Endodermal cell (in vitro differentiated cells): ENCODE measurements at regions not wholly inside any gene's neighbourhood (a gene's known extent, or its start where the extent isn't known, plus 50 kb on each side); places are given as distances from the start of the nearest gene placed in this dataset.
"Not testable (repeated sequence)": the region's sequence is repeated elsewhere in the genome, so short reads cannot be mapped to it uniquely, and the experiment has no call there.

Experiments used
- DNase-seq: peaks from one replicate; pipeline ENCODE4 v3.0.0-alpha.2; 2017
- H3K27ac ChIP-seq: 2 replicates; pipeline ENCODE4 v1.5.1; 2013; ENCODE audit warnings: mild to moderate bottlenecking, low read depth, low read length, moderate library complexity
- H3K27me3 ChIP-seq: 2 replicates; pipeline ENCODE4 v1.6.1; 2013; ENCODE audit warnings: mild to moderate bottlenecking, low read length, moderate library complexity; ENCODE audit not compliant: insufficient read depth, control insufficient read depth, poor library complexity, severe bottlenecking
- H3K36me3 ChIP-seq: 2 replicates; pipeline ENCODE4 v1.7.0; 2013; ENCODE audit warnings: mild to moderate bottlenecking, low read length, moderate library complexity; ENCODE audit not compliant: control insufficient read depth, insufficient read depth
- H3K4me1 ChIP-seq: one replicate; pipeline ENCODE4 v1.7.0; 2013; ENCODE audit warnings: low read length; ENCODE audit not compliant: control insufficient read depth, insufficient read depth
- H3K4me3 ChIP-seq: 2 replicates; pipeline ENCODE4 v1.5.1; 2013; ENCODE audit warnings: mild to moderate bottlenecking, low read length, moderate library complexity
- H3K9ac ChIP-seq: 2 replicates; pipeline ENCODE4 v1.6.1; 2013; ENCODE audit warnings: mild to moderate bottlenecking, low read length, moderate library complexity; ENCODE audit not compliant: poor library complexity, severe bottlenecking; ENCODE audit errors: extremely low read depth
- H3K9me3 ChIP-seq: 2 replicates; pipeline ENCODE4 v1.6.1; 2013; ENCODE audit warnings: mild to moderate bottlenecking, low read length, moderate library complexity; ENCODE audit not compliant: control insufficient read depth
- H3K27ac Mint-ChIP-seq: 2 replicates; pipeline ENCODE4 v1.8.0; 2020; ENCODE audit warnings: mixed read lengths
- H3K27me3 Mint-ChIP-seq: 2 replicates; pipeline ENCODE4 v1.8.0; 2021; ENCODE audit warnings: mild to moderate bottlenecking, mixed read lengths; ENCODE audit not compliant: insufficient read depth
- H3K36me3 Mint-ChIP-seq: 2 replicates; pipeline ENCODE4 v1.8.0; 2020; ENCODE audit warnings: low read depth, mixed read lengths
- H3K4me1 Mint-ChIP-seq: 2 replicates; pipeline ENCODE4 v1.8.0; 2020; ENCODE audit warnings: mixed read lengths
- H3K4me3 Mint-ChIP-seq: 2 replicates; pipeline ENCODE4 v1.8.0; 2020; ENCODE audit warnings: mild to moderate bottlenecking, moderate library complexity, mixed read lengths
- H3K9me3 Mint-ChIP-seq: 2 replicates; pipeline ENCODE4 v1.8.0; 2020; ENCODE audit warnings: mild to moderate bottlenecking, mixed read lengths
- WGBS, 2 experiments: methylation state at CpG; one replicate each; pipeline versions ENCODE4 v1.1.5 to v1.1.7; 2013; ENCODE audit warnings: missing lambda C conversion rate in 2 of 2, mixed read lengths in 1 of 2; ENCODE audit not compliant: insufficient coverage in 1 of 2, insufficient read length in 1 of 2; 5-methylcytosine and 5-hydroxymethylcytosine counted together
- TF ChIP-seq, protein P1 (sequence below): fragments of 200-600 bp; sonication (generic); conservative IDR thresholded peaks from 2 replicates; pipeline ENCODE4 v1.5.0; 2021; ENCODE audit warnings: antibody characterized with exemption, mild to moderate bottlenecking

DNA sequence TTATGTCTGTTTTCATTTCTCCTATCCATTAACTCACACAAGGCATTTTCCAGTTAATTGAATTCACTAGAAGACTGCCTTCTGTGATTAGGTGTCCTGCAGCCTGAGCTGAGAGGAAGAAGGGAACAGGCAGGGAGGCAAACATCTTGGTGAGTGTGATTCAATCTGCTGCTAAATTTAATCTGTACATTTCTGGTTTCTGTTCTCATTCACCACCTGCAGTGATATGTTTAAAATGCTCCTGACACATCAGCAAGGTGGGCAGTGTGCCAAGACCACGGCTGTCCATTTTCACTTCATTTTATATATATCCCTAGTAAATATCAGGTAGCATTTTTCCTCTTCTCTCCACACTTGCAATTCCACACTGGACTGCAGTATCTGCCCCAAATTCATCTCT lies 416.5 kb downstream of the TMEM135 start:
- Histone ChIP-seq H3K4me3 (no peak overlapping the region), H3K4me1 (no peaks in the 10 kb centered on the region), H3K9me3 (no peaks in the 10 kb centered on the region), H3K27ac (no peak overlapping the region), H3K9ac (no peak overlapping the region), H3K36me3 (no peaks in the 10 kb centered on the region), H3K27me3 (no peaks in the 10 kb centered on the region)
- no peak for DNase-seq
- H3K36me3 Mint-ChIP-seq: no peaks in the 10 kb centered on the region
- no peaks in the 10 kb centered on the region for H3K27me3 Mint-ChIP-seq
- H3K27ac Mint-ChIP-seq: no peak overlapping the region
- no peaks in the 10 kb centered on the region for H3K9me3 Mint-ChIP-seq
- H3K4me3 Mint-ChIP-seq: no peak overlapping the region
- WGBS, 2 experiments: 83 to 93% methylated on average over 1 of the region's 1 CpG
- TF ChIP-seq, protein P1, sequence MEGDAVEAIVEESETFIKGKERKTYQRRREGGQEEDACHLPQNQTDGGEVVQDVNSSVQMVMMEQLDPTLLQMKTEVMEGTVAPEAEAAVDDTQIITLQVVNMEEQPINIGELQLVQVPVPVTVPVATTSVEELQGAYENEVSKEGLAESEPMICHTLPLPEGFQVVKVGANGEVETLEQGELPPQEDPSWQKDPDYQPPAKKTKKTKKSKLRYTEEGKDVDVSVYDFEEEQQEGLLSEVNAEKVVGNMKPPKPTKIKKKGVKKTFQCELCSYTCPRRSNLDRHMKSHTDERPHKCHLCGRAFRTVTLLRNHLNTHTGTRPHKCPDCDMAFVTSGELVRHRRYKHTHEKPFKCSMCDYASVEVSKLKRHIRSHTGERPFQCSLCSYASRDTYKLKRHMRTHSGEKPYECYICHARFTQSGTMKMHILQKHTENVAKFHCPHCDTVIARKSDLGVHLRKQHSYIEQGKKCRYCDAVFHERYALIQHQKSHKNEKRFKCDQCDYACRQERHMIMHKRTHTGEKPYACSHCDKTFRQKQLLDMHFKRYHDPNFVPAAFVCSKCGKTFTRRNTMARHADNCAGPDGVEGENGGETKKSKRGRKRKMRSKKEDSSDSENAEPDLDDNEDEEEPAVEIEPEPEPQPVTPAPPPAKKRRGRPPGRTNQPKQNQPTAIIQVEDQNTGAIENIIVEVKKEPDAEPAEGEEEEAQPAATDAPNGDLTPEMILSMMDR: no peak
- H3K4me1 Mint-ChIP-seq: no peaks in the 10 kb centered on the region

DNA sequence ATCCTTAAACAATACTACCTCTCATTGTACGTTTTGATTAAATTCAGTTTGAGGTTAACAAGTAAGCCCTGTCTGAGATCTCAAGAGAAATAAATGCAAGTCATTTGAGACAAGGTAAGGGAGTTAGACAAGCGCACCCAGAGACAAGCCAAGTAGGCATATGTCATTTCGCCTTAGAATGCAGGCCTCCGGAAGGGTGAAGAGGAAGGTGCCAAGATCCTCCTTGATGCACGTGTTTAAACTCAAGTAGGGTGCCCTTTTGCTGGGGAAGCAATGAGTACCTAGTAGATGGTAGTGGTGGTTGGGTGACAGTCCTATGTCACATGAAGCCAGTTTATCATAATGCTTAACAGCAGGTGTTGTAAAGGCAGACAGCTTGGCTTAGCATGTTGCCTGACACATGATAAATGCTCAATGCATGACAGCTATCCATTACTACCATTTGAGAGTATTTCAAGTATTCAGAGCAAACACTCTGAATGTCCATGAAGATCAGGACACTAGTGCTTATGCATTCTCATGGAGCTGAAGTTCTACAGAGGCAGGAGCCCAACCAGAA lies 415.9 kb downstream of the TMEM135 start:
- H3K4me3 ChIP-seq: no peak overlapping the region
- Mint-ChIP-seq H3K4me3 (no peak overlapping the region), H3K9me3 (no peaks in the 10 kb centered on the region), H3K27ac (no peak overlapping the region), H3K27me3 (no peaks in the 10 kb centered on the region), H3K36me3 (no peaks in the 10 kb centered on the region), H3K4me1 (no peaks in the 10 kb centered on the region)
- H3K9me3 ChIP-seq: no peaks in the 10 kb centered on the region
- H3K27ac ChIP-seq: no peak overlapping the region
- TF ChIP-seq, protein P1: no peak
- no peaks in the 10 kb centered on the region for H3K27me3 ChIP-seq
- WGBS, 2 experiments: 84 to 90% methylated on average over 5 of the region's 5 CpGs
- DNase-seq: no peak
- H3K4me1 ChIP-seq: no peaks in the 10 kb centered on the region
- no peaks in the 10 kb centered on the region for H3K36me3 ChIP-seq
- H3K9ac ChIP-seq: no peak overlapping the region

DNA sequence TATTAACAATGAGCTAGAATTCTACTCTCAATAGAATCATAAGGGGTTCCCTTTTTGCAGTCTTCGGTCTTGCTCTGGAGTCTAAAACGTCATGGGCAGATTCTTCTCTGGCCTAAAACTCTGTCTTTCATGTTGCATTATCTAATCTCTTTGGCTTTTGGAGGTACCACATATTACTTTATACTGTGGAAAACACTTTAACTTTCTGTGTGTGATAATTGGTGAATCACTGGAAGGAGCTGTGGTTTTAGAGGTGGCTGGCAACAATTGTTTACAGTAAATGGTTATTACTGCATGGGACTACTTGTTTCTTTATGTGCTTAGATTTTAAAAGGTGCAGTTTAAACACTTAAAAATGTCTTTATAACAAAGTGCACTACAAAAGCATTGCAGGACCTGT lies 414.3 kb downstream of the TMEM135 start:
- not testable (repeated sequence) for H3K9ac ChIP-seq, H3K4me1 Mint-ChIP-seq, H3K27me3 ChIP-seq, H3K9me3 ChIP-seq, DNase-seq, H3K27me3 Mint-ChIP-seq, H3K27ac Mint-ChIP-seq, H3K4me3 Mint-ChIP-seq, H3K36me3 ChIP-seq, H3K36me3 Mint-ChIP-seq, H3K27ac ChIP-seq, H3K4me3 ChIP-seq, H3K9me3 Mint-ChIP-seq, H3K4me1 ChIP-seq
- 94 to 95% methylated on average over 2 of the region's 2 CpGs for WGBS, 2 experiments

DNA sequence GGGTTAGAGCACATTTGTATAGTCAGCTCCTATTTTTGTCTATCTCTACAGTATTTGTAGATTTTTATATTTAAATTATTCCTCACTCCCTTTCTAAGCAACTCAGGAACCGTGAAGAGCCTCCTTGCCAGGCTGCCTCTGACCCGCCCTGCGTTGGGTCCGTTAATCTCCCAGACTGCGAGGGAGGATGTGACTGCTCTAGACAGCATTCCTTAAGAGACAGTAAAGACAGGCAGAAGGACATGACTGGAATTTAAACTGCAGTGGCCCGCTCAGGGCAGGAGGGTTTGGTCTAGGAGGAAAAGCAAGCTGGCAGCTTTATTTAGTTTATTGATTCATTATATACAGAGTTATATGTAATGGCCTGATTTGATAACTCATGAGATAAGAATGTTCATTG lies 413.7 kb downstream of the TMEM135 start:
- H3K4me3 ChIP-seq: no peak overlapping the region
- Mint-ChIP-seq H3K4me3 (no peak overlapping the region), H3K27ac (no peak overlapping the region), H3K4me1 (no peaks in the 10 kb centered on the region), H3K27me3 (no peaks in the 10 kb centered on the region), H3K36me3 (no peaks in the 10 kb centered on the region), H3K9me3 (no peaks in the 10 kb centered on the region)
- H3K9ac ChIP-seq: no peak overlapping the region
- no peaks in the 10 kb centered on the region for H3K27me3 ChIP-seq
- 82 to 91% methylated on average over 3 to 6 of the region's 6 CpGs for WGBS, 2 experiments
- H3K4me1 ChIP-seq: no peaks in the 10 kb centered on the region
- no peak overlapping the region for H3K27ac ChIP-seq
- no peaks in the 10 kb centered on the region for H3K36me3 ChIP-seq
- no peaks in the 10 kb centered on the region for H3K9me3 ChIP-seq
- TF ChIP-seq, protein P1: no peak
- no peak for DNase-seq
